H1 (cell line): ENCODE measurements at regions not wholly inside any gene's neighbourhood (a gene's known extent, or its start where the extent isn't known, plus 50 kb on each side); places are given as distances from the start of the nearest gene placed in this dataset.
"Not testable (repeated sequence)": the region's sequence is repeated elsewhere in the genome, so short reads cannot be mapped to it uniquely, and the experiment has no call there.

ENCODE experiments used
- CTCF ChIA-PET: fragments of 300-600 bp; sonication (Branson Sonifier 250); formaldehyde crosslinking; loops from one replicate; lab custom pipeline; 2021; ENCODE audit not compliant: partially characterized antibody; lab: Charles Lee
- POLR2A ChIA-PET: fragments of 300-600 bp; sonication (Branson Sonifier 250); formaldehyde crosslinking; loops from one replicate; lab custom pipeline; 2021; ENCODE audit warnings: inconsistent platforms; ENCODE audit not compliant: partially characterized antibody; lab: Charles Lee
- DNase-seq, 2 experiments: peaks; one replicate each; pipeline versions ENCODE4 v3.0.0 to v3.0.0-alpha.2; 2010 to 2022; ENCODE audit warnings: low spot score in 2 of 2, low read depth in 1 of 2, mixed read lengths in 1 of 2
- FAIRE-seq: peaks from 2 replicates; lab custom pipeline; 2011; peaks lifted over from hg19 to GRCh38; lab: Jason Lieb, UNC
- H2AFZ ChIP-seq: 2 replicates; pipeline ENCODE4 v1.8.1; 2012; ENCODE audit warnings: low read length, inconsistent platforms
- H2AK5ac ChIP-seq: 2 replicates; pipeline ENCODE4 v1.6.1; 2013; ENCODE audit warnings: low read depth, low read length
- H2BK120ac ChIP-seq: replicated peaks from 2 replicates; pipeline ENCODE3; 2013; ENCODE audit warnings: low read depth, low read length, inconsistent platforms
- H2BK12ac ChIP-seq: 2 replicates; pipeline ENCODE4 v1.6.1; 2013; ENCODE audit warnings: low read depth, low read length
- H2BK15ac ChIP-seq: 2 replicates; pipeline ENCODE4 v1.6.1; 2013; ENCODE audit warnings: low read length
- H2BK20ac ChIP-seq: 2 replicates; pipeline ENCODE4 v1.6.1; 2013; ENCODE audit warnings: low read length
- H2BK5ac ChIP-seq: 2 replicates; pipeline ENCODE4 v1.6.1; 2013; ENCODE audit warnings: low read depth, low read length
- H3K14ac ChIP-seq: 2 replicates; pipeline ENCODE4 v1.6.1; 2013; ENCODE audit warnings: inconsistent platforms; ENCODE audit not compliant: insufficient read length
- H3K18ac ChIP-seq: 2 replicates; pipeline ENCODE4 v1.6.1; 2013; ENCODE audit warnings: low read length; ENCODE audit errors: extremely low read depth
- H3K23ac ChIP-seq: 2 replicates; pipeline ENCODE4 v1.6.1; 2013; ENCODE audit warnings: inconsistent platforms; ENCODE audit not compliant: insufficient read length
- H3K23me2 ChIP-seq: 2 replicates; pipeline ENCODE4 v1.6.1; 2013; ENCODE audit warnings: low read depth, low read length
- H3K27ac ChIP-seq: 2 replicates; pipeline ENCODE4 v1.6.1; 2011; ENCODE audit warnings: low read depth, low read length, inconsistent platforms
- H3K27me3 ChIP-seq, 4 experiments: replicated peaks in 1 of 4; 1 replicate in 1 of 4; 2 replicates in 3 of 4; pipeline versions ENCODE4 v1.6.1 to v1.8.1; 2011 to 2013; ENCODE audit warnings: low read length in 3 of 4, mild to moderate bottlenecking in 3 of 4, inconsistent platforms in 2 of 4, mixed read lengths in 2 of 4, moderate library complexity in 1 of 4; ENCODE audit not compliant: control insufficient read depth in 3 of 4, insufficient read depth in 3 of 4; ENCODE audit errors: extremely low read depth in 1 of 4
- H3K36me3 ChIP-seq, 4 experiments: 2 replicates each; pipeline versions ENCODE4 v1.6.1 to v1.8.1; 2011 to 2013; ENCODE audit warnings: mild to moderate bottlenecking in 4 of 4, low read length in 3 of 4, moderate library complexity in 2 of 4, control low read depth in 1 of 4, inconsistent platforms in 1 of 4; ENCODE audit not compliant: insufficient read depth in 4 of 4, control insufficient read depth in 2 of 4
- H3K4ac ChIP-seq: replicated peaks from 2 replicates; pipeline ENCODE3; 2013; ENCODE audit warnings: low read length, low read depth, mixed read lengths, inconsistent platforms; ENCODE audit not compliant: insufficient read length
- H3K4me1 ChIP-seq, 4 experiments: replicated peaks in 1 of 4; 1 replicate in 1 of 4; 2 replicates in 3 of 4; pipeline versions ENCODE4 v1.6.1 to v1.8.1; 2011 to 2013; ENCODE audit warnings: low read length in 3 of 4, inconsistent platforms in 2 of 4, mixed read lengths in 1 of 4; ENCODE audit not compliant: insufficient read depth in 4 of 4, control insufficient read depth in 3 of 4
- H3K4me2 ChIP-seq, 2 experiments: 2 replicates each; pipeline versions ENCODE4 v1.6.1 to v1.8.1; 2011 to 2013; ENCODE audit warnings: low read depth in 2 of 2, low read length in 2 of 2, control low read depth in 1 of 2, inconsistent platforms in 1 of 2, mild to moderate bottlenecking in 1 of 2; ENCODE audit not compliant: insufficient read depth in 1 of 2
- H3K4me3 ChIP-seq, 4 experiments: fragments of 200-600, 300-600 bp in 1 of 4; sonication (generic), shearing (Covaris generic), sonication (Bioruptor Twin) in 1 of 4; 2 replicates each; pipeline versions ENCODE4 v1.5.1 to v1.8.1; 2011 to 2016; ENCODE audit warnings: low read length in 4 of 4, low read depth in 3 of 4, control low read depth in 2 of 4, inconsistent platforms in 2 of 4, mild to moderate bottlenecking in 2 of 4, mixed read lengths in 1 of 4, moderate library complexity in 1 of 4; ENCODE audit not compliant: insufficient read depth in 2 of 4; ENCODE audit errors: extremely low read depth in 1 of 4
- H3K56ac ChIP-seq: replicated peaks from 2 replicates; pipeline ENCODE3; 2013; ENCODE audit warnings: low read depth, mild to moderate bottlenecking, mixed read lengths, low read length, inconsistent platforms; ENCODE audit not compliant: insufficient read length
- H3K79me1 ChIP-seq: 2 replicates; pipeline ENCODE4 v1.6.1; 2013; ENCODE audit warnings: low read depth, low read length, control low read depth
- H3K79me2 ChIP-seq, 2 experiments: 2 replicates each; pipeline versions ENCODE4 v1.6.1 to v1.8.1; 2012 to 2013; ENCODE audit warnings: low read length in 2 of 2, mild to moderate bottlenecking in 2 of 2, inconsistent platforms in 1 of 2; ENCODE audit not compliant: insufficient read depth in 2 of 2, control insufficient read depth in 1 of 2
- H3K9ac ChIP-seq, 4 experiments: replicated peaks in 1 of 4; 1 replicate in 1 of 4; 2 replicates in 3 of 4; pipeline versions ENCODE4 v1.6.1 to v1.8.1; 2011 to 2013; ENCODE audit warnings: low read depth in 3 of 4, low read length in 3 of 4, control low read depth in 2 of 4, mild to moderate bottlenecking in 2 of 4, moderate library complexity in 2 of 4, inconsistent platforms in 1 of 4; ENCODE audit errors: extremely low read depth in 1 of 4
- H3K9me3 ChIP-seq, 2 experiments: 2 replicates each; pipeline versions ENCODE4 v1.6.1 to v1.8.1; 2012 to 2013; ENCODE audit warnings: mild to moderate bottlenecking in 2 of 2, moderate library complexity in 2 of 2, control low read depth in 1 of 2, inconsistent platforms in 1 of 2, low read depth in 1 of 2, low read length in 1 of 2, mixed read lengths in 1 of 2; ENCODE audit not compliant: insufficient read depth in 2 of 2
- H4K20me1 ChIP-seq, 2 experiments: replicated peaks in 1 of 2; 2 replicates each; pipeline versions ENCODE3 to v1.8.1; 2011 to 2013; ENCODE audit warnings: inconsistent platforms in 2 of 2, low read length in 2 of 2, mild to moderate bottlenecking in 1 of 2; ENCODE audit not compliant: insufficient read depth in 2 of 2, control insufficient read depth in 1 of 2
- H4K5ac ChIP-seq: 2 replicates; pipeline ENCODE4 v1.6.1; 2013; ENCODE audit warnings: low read length, low read depth, mixed read lengths, inconsistent platforms; ENCODE audit not compliant: insufficient read length
- H4K8ac ChIP-seq: 2 replicates; pipeline ENCODE4 v1.8.0; 2013; ENCODE audit warnings: mild to moderate bottlenecking, moderate library complexity, low read length, inconsistent platforms; ENCODE audit not compliant: insufficient read depth; ENCODE audit errors: extremely low read depth
- H4K91ac ChIP-seq: replicated peaks from 2 replicates; pipeline ENCODE3; 2013; ENCODE audit warnings: low read length, mixed read lengths, inconsistent platforms; ENCODE audit not compliant: insufficient read length
- WGBS, 2 experiments: shearing (Covaris generic) in 1 of 2; methylation state at CpG; one replicate each; pipeline versions ENCODE4 v1.1.6 to v1.1.7; 2013 to 2015; ENCODE audit warnings: low lambda C conversion rate in 2 of 2, mixed read lengths in 2 of 2, inconsistent platforms in 1 of 2, low coverage in 1 of 2, missing lambda C conversion rate in 1 of 2; ENCODE audit not compliant: insufficient replicate concordance in 2 of 2, insufficient coverage in 1 of 2, insufficient read length in 1 of 2; ENCODE audit errors: extremely low coverage in 1 of 2, missing lambda C conversion rate in 1 of 2; 5-methylcytosine and 5-hydroxymethylcytosine counted together

- WGBS, 2 experiments, result 88% methylated on average over 16 of the region's 22 CpGs; no CpG with 5 or more reads in 1 of the 2 experiments
- H2BK5ac ChIP-seq, H2BK12ac ChIP-seq, H3K36me3 ChIP-seq, H2BK15ac ChIP-seq, H2AFZ ChIP-seq, H4K91ac ChIP-seq, H3K4me2 ChIP-seq, H3K23me2 ChIP-seq, H3K4me3 ChIP-seq, FAIRE-seq, H3K27ac ChIP-seq, H3K27me3 ChIP-seq, H4K20me1 ChIP-seq, H3K79me1 ChIP-seq, H3K4ac ChIP-seq, H3K56ac ChIP-seq, H3K79me2 ChIP-seq, H3K4me1 ChIP-seq, H3K9me3 ChIP-seq, POLR2A ChIA-PET, H3K9ac ChIP-seq, H3K23ac ChIP-seq, H2BK20ac ChIP-seq, DNase-seq, H2AK5ac ChIP-seq, H4K5ac ChIP-seq, H4K8ac ChIP-seq, H3K18ac ChIP-seq, H2BK120ac ChIP-seq, H3K14ac ChIP-seq: not testable (repeated sequence)
- CTCF ChIA-PET, result interaction anchor here (0.7 to 0.8 kb wide), 2 partner anchors 17 to 621 kb away, joined by 3 read pairs; no protein-coding TSS in a partner anchor
These were observed 67.4 kb downstream of the FOXF2 start for GRCh38 chr6:1456816-1457215.
